WTC11 (cell line): ENCODE measurements at regions not wholly inside any gene's neighbourhood (a gene's known extent, or its start where the extent isn't known, plus 50 kb on each side); places are given as distances from the start of the nearest gene placed in this dataset.

Experiments used
- ATAC-seq: fragments of 200-7000 bp; cut with Tn5 transposase; 2 replicates; pipeline ENCODE4 v1.10.0; 2021; ENCODE audit warnings: mild to moderate bottlenecking, moderate library complexity
- CTCF ChIA-PET: fragments of 300-600 bp; sonication (Branson Sonifier 250); formaldehyde crosslinking; loops from one replicate; lab custom pipeline; 2021; ENCODE audit warnings: antibody characterized with exemption; lab: Charles Lee
- POLR2A ChIA-PET: fragments of 350-600 bp; sonication (Branson Sonifier 250); formaldehyde crosslinking; loops from one replicate; lab custom pipeline; 2021; ENCODE audit warnings: antibody characterized with exemption; lab: Charles Lee
- DNase-seq: peaks from one replicate; pipeline ENCODE4 v3.0.0; 2021; ENCODE audit warnings: low spot score
- H3K27ac Mint-ChIP-seq: 2 replicates; pipeline ENCODE4 v1.8.0; 2021; ENCODE audit warnings: mixed read lengths
- H3K27me3 Mint-ChIP-seq: 2 replicates; pipeline ENCODE4 v1.8.0; 2021; ENCODE audit warnings: low read depth, mild to moderate bottlenecking, moderate library complexity, mixed read lengths
- H3K36me3 Mint-ChIP-seq: 2 replicates; pipeline ENCODE4 v1.8.0; 2021; ENCODE audit warnings: mixed read lengths
- H3K4me1 Mint-ChIP-seq: 2 replicates; pipeline ENCODE4 v1.8.0; 2022; ENCODE audit warnings: mixed read lengths
- H3K4me3 Mint-ChIP-seq: 2 replicates; pipeline ENCODE4 v1.8.0; 2021; ENCODE audit warnings: mild to moderate bottlenecking, moderate library complexity, mixed read lengths
- H3K9me3 Mint-ChIP-seq: 2 replicates; pipeline ENCODE4 v1.8.0; 2021; ENCODE audit warnings: mixed read lengths
- E2F1 ChIP-seq: sonication (generic); formaldehyde crosslinking; IDR thresholded peaks from 2 replicates; pipeline ENCODE4 v1.8.0; 2022; ENCODE audit warnings: mild to moderate bottlenecking, missing genetic modification reagents
- EMX1 ChIP-seq: fragments of 250-450 bp; sonication (Bioruptor Pico); IDR thresholded peaks from 2 replicates; pipeline ENCODE4 v1.8.0; 2021; ENCODE audit warnings: mild to moderate bottlenecking
- FOXP4 ChIP-seq: sonication (generic); formaldehyde crosslinking; IDR thresholded peaks from 2 replicates; pipeline ENCODE4 v1.8.0; 2022; ENCODE audit warnings: mild to moderate bottlenecking, missing genetic modification reagents
- GRHL2 ChIP-seq: fragments of 250-450 bp; sonication (Bioruptor Pico); IDR thresholded peaks from 2 replicates; pipeline ENCODE4 v1.8.0; 2022; ENCODE audit warnings: mild to moderate bottlenecking, moderate library complexity; ENCODE audit not compliant: insufficient replicate concordance, severe bottlenecking
- GTF2I ChIP-seq: fragments of 250-450 bp; sonication (Bioruptor Pico); conservative IDR thresholded peaks from 2 replicates; pipeline ENCODE4 v1.4.0; 2021; ENCODE audit warnings: mild to moderate bottlenecking
- IRF1 ChIP-seq: sonication (generic); formaldehyde crosslinking; IDR thresholded peaks from 2 replicates; pipeline ENCODE4 v1.8.0; 2023; ENCODE audit warnings: missing genetic modification reagents
- IRF2 ChIP-seq: sonication (generic); formaldehyde crosslinking; IDR thresholded peaks from 2 replicates; pipeline ENCODE4 v1.8.0; 2022; ENCODE audit warnings: low read depth, missing genetic modification reagents, borderline replicate concordance
- JAZF1 ChIP-seq: fragments of 250-450 bp; sonication (Bioruptor Pico); IDR thresholded peaks from 2 replicates; pipeline ENCODE4 v1.9.0; 2021; ENCODE audit warnings: moderate library complexity, mild to moderate bottlenecking, inconsistent platforms
- JUN ChIP-seq: sonication (generic); formaldehyde crosslinking; IDR thresholded peaks from 2 replicates; pipeline ENCODE4 v1.8.0; 2023; ENCODE audit warnings: mild to moderate bottlenecking, missing genetic modification reagents
- MLX ChIP-seq: sonication (generic); formaldehyde crosslinking; IDR thresholded peaks from 2 replicates; pipeline ENCODE4 v1.8.1; 2023; ENCODE audit warnings: mild to moderate bottlenecking, missing genetic modification reagents, moderate library complexity
- MXD4 ChIP-seq: fragments of 250-450 bp; sonication (Bioruptor Pico); IDR thresholded peaks from 2 replicates; pipeline ENCODE4 v1.8.0; 2021; ENCODE audit warnings: mild to moderate bottlenecking, moderate library complexity, borderline replicate concordance
- NFATC4 ChIP-seq: fragments of 250-450 bp; sonication (Bioruptor Pico); IDR thresholded peaks from 2 replicates; pipeline ENCODE4 v1.9.0; 2021; ENCODE audit warnings: mild to moderate bottlenecking
- NFYB ChIP-seq: sonication (generic); formaldehyde crosslinking; conservative IDR thresholded peaks from 2 replicates; pipeline ENCODE4 v1.8.0; 2022; ENCODE audit warnings: low read depth, missing genetic modification reagents
- OVOL2 ChIP-seq: fragments of 250-450 bp; sonication (Bioruptor Pico); IDR thresholded peaks from 2 replicates; pipeline ENCODE4 v1.9.0; 2021; ENCODE audit warnings: mild to moderate bottlenecking, borderline replicate concordance
- PRRX2 ChIP-seq: fragments of 250-450 bp; sonication (Bioruptor Pico); IDR thresholded peaks from 2 replicates; pipeline ENCODE4 v1.8.0; 2021; ENCODE audit warnings: mild to moderate bottlenecking
- TP53 ChIP-seq: sonication (generic); formaldehyde crosslinking; IDR thresholded peaks from 2 replicates; pipeline ENCODE4 v1.8.1; 2023; ENCODE audit warnings: mild to moderate bottlenecking, missing genetic modification reagents
- USF1 ChIP-seq: sonication (generic); formaldehyde crosslinking; IDR thresholded peaks from 2 replicates; pipeline ENCODE4 v1.8.0; 2022; ENCODE audit warnings: mild to moderate bottlenecking, missing genetic modification reagents
- USF2 ChIP-seq: sonication (generic); formaldehyde crosslinking; IDR thresholded peaks from 2 replicates; pipeline ENCODE4 v1.8.1; 2023; ENCODE audit warnings: mild to moderate bottlenecking, missing genetic modification reagents, moderate library complexity
- ZBTB43 ChIP-seq: sonication (generic); formaldehyde crosslinking; IDR thresholded peaks from 2 replicates; pipeline ENCODE4 v1.8.1; 2023; ENCODE audit warnings: mild to moderate bottlenecking, missing genetic modification reagents
- ZNF219 ChIP-seq: sonication (generic); formaldehyde crosslinking; IDR thresholded peaks from 2 replicates; pipeline ENCODE4 v1.8.0; 2023; ENCODE audit warnings: missing genetic modification reagents, mild to moderate bottlenecking, borderline replicate concordance
- ZNF232 ChIP-seq: sonication (generic); formaldehyde crosslinking; IDR thresholded peaks from 2 replicates; pipeline ENCODE4 v1.8.0; 2022; ENCODE audit warnings: mild to moderate bottlenecking, missing genetic modification reagents
- ZNF512 ChIP-seq: sonication (generic); formaldehyde crosslinking; IDR thresholded peaks from 2 replicates; pipeline ENCODE4 v1.8.1; 2022; ENCODE audit warnings: missing genetic modification reagents, borderline replicate concordance

GRCh38 chr3:28088811-28089526, 152.4 kb upstream of the CMC1 start:
- Mint-ChIP-seq H3K9me3 (peaks cover 28% of the 10 kb centered on the region), H3K36me3 (peaks cover 23% of the 10 kb centered on the region), H3K27me3 (no peaks in the 10 kb centered on the region), H3K4me3 (no peak overlapping the region), H3K27ac (no peak overlapping the region), H3K4me1 (peaks cover 6% of the 10 kb centered on the region; the same call in 1 of the 2 replicates)
- no peak for TF ChIP-seq NFYB (CRISPR knock-in tag)
- TF ChIP-seq ZNF219 (CRISPR knock-in tag), result no peak
- no peak for TF ChIP-seq ZNF512 (CRISPR knock-in tag)
- no peak for TF ChIP-seq OVOL2 (CRISPR knock-in tag)
- no peak for TF ChIP-seq NFATC4 (CRISPR knock-in tag)
- no peak for TF ChIP-seq MXD4 (CRISPR knock-in tag)
- no peak for TF ChIP-seq GTF2I (CRISPR knock-in tag)
- no peak for TF ChIP-seq ZBTB43 (CRISPR knock-in tag)
- no peak for TF ChIP-seq GRHL2
- no peak for TF ChIP-seq E2F1
- TF ChIP-seq MLX, result no peak
- no peak for TF ChIP-seq ZNF232 (CRISPR knock-in tag)
- ATAC-seq (no peak), DNase-seq (no peak)
- CTCF ChIA-PET, result no interaction called here
- POLR2A ChIA-PET, result no interaction called here

GRCh38 chr3:28089527-28089897, 151.9 kb upstream of the CMC1 start:
- ATAC-seq, result no peak
- peaks cover 27% of the 10 kb centered on the region for H3K36me3 Mint-ChIP-seq
- H3K27ac Mint-ChIP-seq, result no peak overlapping the region
- CTCF ChIA-PET, result no interaction called here
- H3K4me1 Mint-ChIP-seq, result peaks cover 6% of the 10 kb centered on the region; the same call in 1 of the 2 replicates
- H3K27me3 Mint-ChIP-seq, result no peaks in the 10 kb centered on the region
- TF ChIP-seq TP53 (CRISPR knock-in tag), result no peak
- TF ChIP-seq USF1 (CRISPR knock-in tag), result no peak
- no peak for TF ChIP-seq IRF2 (CRISPR knock-in tag)
- no peak for TF ChIP-seq IRF1
- no peak for TF ChIP-seq PRRX2 (CRISPR knock-in tag)
- no peak for TF ChIP-seq JUN (CRISPR knock-in tag)
- no peak for TF ChIP-seq EMX1 (CRISPR knock-in tag)
- TF ChIP-seq USF2 (CRISPR knock-in tag), result no peak
- no peak for TF ChIP-seq ZNF219 (CRISPR knock-in tag)
- TF ChIP-seq FOXP4 (CRISPR knock-in tag), result no peak
- no peak for TF ChIP-seq JAZF1 (CRISPR knock-in tag)
- H3K4me3 Mint-ChIP-seq, result no peak overlapping the region
- no peak for DNase-seq
- POLR2A ChIA-PET, result no interaction called here
- H3K9me3 Mint-ChIP-seq, result peaks cover 33% of the 10 kb centered on the region
